ENCODE measurements at regions not wholly inside any gene's neighbourhood (a gene's known extent, or its start where the extent isn't known, plus 50 kb on each side); places are given as distances from the start of the nearest gene placed in this dataset.

DNA sequence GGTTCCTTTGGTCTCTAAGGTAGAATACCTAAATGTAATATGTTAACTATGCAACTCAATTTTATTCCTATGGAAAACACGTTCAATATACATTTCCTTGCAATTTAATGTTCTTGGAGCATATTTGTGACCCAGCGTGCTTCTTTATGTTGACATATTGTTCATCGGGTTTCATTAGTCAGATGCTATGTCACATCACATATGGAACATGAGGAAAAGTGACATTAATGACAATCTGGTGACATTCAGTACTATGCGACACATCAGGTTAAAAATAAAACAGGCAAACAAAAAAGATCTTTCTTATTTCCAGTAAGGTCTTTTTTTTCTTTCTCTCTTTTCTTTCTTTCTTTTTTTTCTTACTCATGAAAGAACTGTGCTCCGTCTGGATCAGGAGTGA lies 135.6 kb upstream of the SMIM21 start:
- FAIRE-seq (no peak), DNase-seq (ENCODE audit: low read depth) (no peak)
- TF ChIP-seq, protein P1, sequence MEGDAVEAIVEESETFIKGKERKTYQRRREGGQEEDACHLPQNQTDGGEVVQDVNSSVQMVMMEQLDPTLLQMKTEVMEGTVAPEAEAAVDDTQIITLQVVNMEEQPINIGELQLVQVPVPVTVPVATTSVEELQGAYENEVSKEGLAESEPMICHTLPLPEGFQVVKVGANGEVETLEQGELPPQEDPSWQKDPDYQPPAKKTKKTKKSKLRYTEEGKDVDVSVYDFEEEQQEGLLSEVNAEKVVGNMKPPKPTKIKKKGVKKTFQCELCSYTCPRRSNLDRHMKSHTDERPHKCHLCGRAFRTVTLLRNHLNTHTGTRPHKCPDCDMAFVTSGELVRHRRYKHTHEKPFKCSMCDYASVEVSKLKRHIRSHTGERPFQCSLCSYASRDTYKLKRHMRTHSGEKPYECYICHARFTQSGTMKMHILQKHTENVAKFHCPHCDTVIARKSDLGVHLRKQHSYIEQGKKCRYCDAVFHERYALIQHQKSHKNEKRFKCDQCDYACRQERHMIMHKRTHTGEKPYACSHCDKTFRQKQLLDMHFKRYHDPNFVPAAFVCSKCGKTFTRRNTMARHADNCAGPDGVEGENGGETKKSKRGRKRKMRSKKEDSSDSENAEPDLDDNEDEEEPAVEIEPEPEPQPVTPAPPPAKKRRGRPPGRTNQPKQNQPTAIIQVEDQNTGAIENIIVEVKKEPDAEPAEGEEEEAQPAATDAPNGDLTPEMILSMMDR (IDR thresholded peaks at IDR 0.05; ENCODE audit: insufficient read depth, low read depth, low read length) = no peak
- no peak for TF ChIP-seq EZH2 (IDR thresholded peaks at IDR 0.05; ENCODE audit: insufficient read depth, low read length)
- H4K20me1 ChIP-seq (ENCODE audit: insufficient read depth, low read length) = no peaks in the 10 kb centered on the region
- no peaks in the 10 kb centered on the region for H3K4me1 ChIP-seq (ENCODE audit: insufficient read depth, low read length)
- H3K9ac ChIP-seq (ENCODE audit: low read length) = no peak overlapping the region
- peaks cover 28% of the 10 kb centered on the region for H3K27me3 Mint-ChIP-seq (ENCODE audit: low read depth, unreplicated experiment)
- no peaks in the 10 kb centered on the region for H3K36me3 Mint-ChIP-seq (ENCODE audit: low read depth, unreplicated experiment)
- peaks cover 6% of the 10 kb centered on the region for H3K9me3 Mint-ChIP-seq (ENCODE audit: unreplicated experiment)
- H3K36me3 ChIP-seq (ENCODE audit: insufficient read depth, low read length) = no peaks in the 10 kb centered on the region
- no peak overlapping the region for H3K4me3 ChIP-seq (ENCODE audit: insufficient read depth, low read depth, low read length)
- H2AFZ ChIP-seq (ENCODE audit: low read depth, low read length) = no peak overlapping the region
- H3K27me3 ChIP-seq (ENCODE audit: insufficient read depth, low read length) = peaks cover 2% of the 10 kb centered on the region
- no peak overlapping the region for H3K27ac ChIP-seq (ENCODE audit: low read depth, low read length)
- H3K27ac Mint-ChIP-seq (ENCODE audit: unreplicated experiment) = no peak overlapping the region
- H3K9me3 ChIP-seq (ENCODE audit: insufficient read depth, low read depth, low read length) = no peaks in the 10 kb centered on the region
- no peak overlapping the region for H3K4me3 Mint-ChIP-seq (ENCODE audit: unreplicated experiment)
- H3K79me2 ChIP-seq (ENCODE audit: insufficient read depth, low read length) = no peaks in the 10 kb centered on the region
- no peaks in the 10 kb centered on the region for H3K4me1 Mint-ChIP-seq (ENCODE audit: low read depth, unreplicated experiment)
- no peak overlapping the region for H3K4me2 ChIP-seq (ENCODE audit: low read length)

DNA sequence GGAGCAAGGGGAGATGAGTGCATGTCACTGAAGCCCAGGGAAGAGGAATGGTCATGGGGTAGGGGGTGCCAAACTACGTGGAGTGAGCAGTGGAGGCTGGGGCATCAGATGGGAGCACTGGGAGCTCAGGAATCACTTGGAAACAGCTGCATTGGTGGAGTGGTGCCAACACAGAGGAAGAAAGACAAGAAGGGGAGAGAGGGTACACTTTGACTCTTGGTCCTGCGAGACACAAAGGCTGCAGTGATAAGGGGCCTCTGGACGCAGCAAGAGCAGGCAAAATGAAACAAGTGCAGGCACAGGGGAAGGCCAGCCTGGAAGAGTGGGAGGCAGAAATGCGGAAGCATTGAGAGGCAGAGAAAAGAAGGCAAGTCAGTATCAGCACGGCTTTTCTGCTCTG lies 134.7 kb upstream of the SMIM21 start:
- DNase-seq (ENCODE audit: low read depth) (no peak), FAIRE-seq (no peak)
- Mint-ChIP-seq H3K27me3 (ENCODE audit: low read depth, unreplicated experiment) (peaks cover 28% of the 10 kb centered on the region), H3K27ac (ENCODE audit: unreplicated experiment) (no peak overlapping the region), H3K4me1 (ENCODE audit: low read depth, unreplicated experiment) (no peaks in the 10 kb centered on the region), H3K4me3 (ENCODE audit: unreplicated experiment) (no peak overlapping the region), H3K9me3 (ENCODE audit: unreplicated experiment) (peaks cover 6% of the 10 kb centered on the region), H3K36me3 (ENCODE audit: low read depth, unreplicated experiment) (no peaks in the 10 kb centered on the region)
- no peak for TF ChIP-seq EZH2 (IDR thresholded peaks at IDR 0.05; ENCODE audit: insufficient read depth, low read length)
- TF ChIP-seq, protein P1 (IDR thresholded peaks at IDR 0.05; ENCODE audit: insufficient read depth, low read depth, low read length) = no peak
- Histone ChIP-seq H3K27ac (ENCODE audit: low read depth, low read length) (no peak overlapping the region), H3K79me2 (ENCODE audit: insufficient read depth, low read length) (no peaks in the 10 kb centered on the region), H3K27me3 (ENCODE audit: insufficient read depth, low read length) (peaks cover 2% of the 10 kb centered on the region), H3K4me2 (ENCODE audit: low read length) (no peak overlapping the region), H3K4me1 (ENCODE audit: insufficient read depth, low read length) (no peaks in the 10 kb centered on the region), H3K9me3 (ENCODE audit: insufficient read depth, low read depth, low read length) (no peaks in the 10 kb centered on the region), H3K4me3 (ENCODE audit: insufficient read depth, low read depth, low read length) (no peak overlapping the region), H2AFZ (ENCODE audit: low read depth, low read length) (no peak overlapping the region), H3K9ac (ENCODE audit: low read length) (no peak overlapping the region), H4K20me1 (ENCODE audit: insufficient read depth, low read length) (no peaks in the 10 kb centered on the region), H3K36me3 (ENCODE audit: insufficient read depth, low read length) (no peaks in the 10 kb centered on the region)

DNA sequence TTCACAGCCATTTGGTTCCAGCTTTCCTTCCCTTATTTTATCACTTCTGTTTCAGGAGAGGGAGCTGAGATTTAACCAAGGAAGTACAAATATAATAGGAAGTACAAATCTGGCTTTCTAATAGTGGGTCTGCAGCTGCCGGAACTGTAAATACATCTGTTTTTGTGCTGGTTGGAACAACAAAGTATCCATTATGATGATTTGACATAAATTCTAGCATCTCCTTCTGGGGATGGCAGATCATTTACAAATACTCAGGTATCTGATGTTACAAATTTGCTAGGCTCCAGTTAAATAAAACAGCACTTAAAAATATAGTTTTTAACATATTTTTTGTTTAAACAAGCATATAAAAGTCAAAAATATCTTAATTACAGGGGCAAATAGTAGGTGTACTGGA lies 131.3 kb upstream of the SMIM21 start:
- no peak for TF ChIP-seq EZH2 (IDR thresholded peaks at IDR 0.05; ENCODE audit: insufficient read depth, low read length)
- TF ChIP-seq, protein P1 (IDR thresholded peaks at IDR 0.05; ENCODE audit: insufficient read depth, low read depth, low read length) = no peak
- no peak overlapping the region for H3K4me3 ChIP-seq (ENCODE audit: insufficient read depth, low read depth, low read length)
- FAIRE-seq (no peak), DNase-seq (ENCODE audit: low read depth) (no peak)
- peaks cover 2% of the 10 kb centered on the region for H3K9me3 Mint-ChIP-seq (ENCODE audit: unreplicated experiment)
- peaks cover 15% of the 10 kb centered on the region for H3K27me3 Mint-ChIP-seq (ENCODE audit: low read depth, unreplicated experiment)
- no peak overlapping the region for H3K27ac Mint-ChIP-seq (ENCODE audit: unreplicated experiment)
- no peak overlapping the region for H3K4me3 Mint-ChIP-seq (ENCODE audit: unreplicated experiment)
- no peak overlapping the region for H3K4me2 ChIP-seq (ENCODE audit: low read length)
- no peak overlapping the region for H3K27ac ChIP-seq (ENCODE audit: low read depth, low read length)
- no peaks in the 10 kb centered on the region for H3K4me1 Mint-ChIP-seq (ENCODE audit: low read depth, unreplicated experiment)
- H2AFZ ChIP-seq (ENCODE audit: low read depth, low read length) = no peak overlapping the region
- H3K9me3 ChIP-seq (ENCODE audit: insufficient read depth, low read depth, low read length) = no peaks in the 10 kb centered on the region
- H3K36me3 Mint-ChIP-seq (ENCODE audit: low read depth, unreplicated experiment) = no peaks in the 10 kb centered on the region
- H4K20me1 ChIP-seq (ENCODE audit: insufficient read depth, low read length) = no peaks in the 10 kb centered on the region
- no peaks in the 10 kb centered on the region for H3K4me1 ChIP-seq (ENCODE audit: insufficient read depth, low read length)
- H3K9ac ChIP-seq (ENCODE audit: low read length) = no peak overlapping the region
- no peaks in the 10 kb centered on the region for H3K27me3 ChIP-seq (ENCODE audit: insufficient read depth, low read length)
- H3K79me2 ChIP-seq (ENCODE audit: insufficient read depth, low read length) = no peaks in the 10 kb centered on the region
- H3K36me3 ChIP-seq (ENCODE audit: insufficient read depth, low read length) = no peaks in the 10 kb centered on the region

All from astrocyte (in vitro differentiated cells and primary cell).